HepG2 (cell line): ENCODE measurements at regions not wholly inside any gene's neighbourhood (a gene's known extent, or its start where the extent isn't known, plus 50 kb on each side); places are given as distances from the start of the nearest gene placed in this dataset.

ENCODE experiments used
- ATAC-seq: fragments of 200-7000 bp; cut with Tn5 transposase; 3 replicates; pipeline ENCODE4 v1.9.1; 2020; ENCODE audit warnings: mild to moderate bottlenecking, moderate library complexity
- BruUV-seq: library from RNA; stranded (reverse); fragments of 400-500 nt; replicated peaks from 2 replicates; lab custom pipeline; 2021; lab: Mats Ljungman, UMichigan
- CTCF ChIA-PET: fragments of 300-600 bp; formaldehyde crosslinking; extraction: SDS; loops from one replicate; lab custom pipeline; 2021; ENCODE audit warnings: low total read pairs, inconsistent platforms, low intra/inter-chr PET ratio; lab: Yijun Ruan, JAX
- POLR2A ChIA-PET: fragments of 350-600 bp; sonication (Branson Sonifier 250); formaldehyde crosslinking; loops from one replicate; lab custom pipeline; 2020; ENCODE audit warnings: antibody characterized with exemption, inconsistent platforms; lab: Yijun Ruan, JAX
- DNase-seq: peaks from one replicate; pipeline ENCODE4 v3.0.0-alpha.2; 2015; ENCODE audit warnings: low spot score
- FAIRE-seq: peaks from 3 replicates; lab custom pipeline; 2011; peaks lifted over from hg19 to GRCh38; lab: Jason Lieb, UNC
- H2AFZ ChIP-seq: one replicate; pipeline ENCODE4 v1.6.1; 2011; ENCODE audit warnings: low read length, inconsistent platforms
- H3K27ac ChIP-seq: fragments of 300-600 bp; 3 replicates; pipeline ENCODE4 v1.8.0; 2011; ENCODE audit warnings: mixed run types, mild to moderate bottlenecking, mixed read lengths, low read length, inconsistent platforms; ENCODE audit not compliant: insufficient read depth; ENCODE audit errors: extremely low read length
- H3K27me3 ChIP-seq, 2 experiments: fragments of 200-600 bp in 1 of 2; 2 replicates in 1 of 2; 3 replicates in 1 of 2; pipeline versions ENCODE4 v1.6.0 to v1.8.0; 2011; ENCODE audit warnings: low read length in 2 of 2, mild to moderate bottlenecking in 2 of 2, moderate library complexity in 2 of 2, inconsistent platforms in 1 of 2; ENCODE audit not compliant: insufficient read depth in 2 of 2, control insufficient read depth in 1 of 2
- H3K36me3 ChIP-seq, 2 experiments: fragments of 200-600 bp in 1 of 2; replicated peaks in 1 of 2; 2 replicates in 1 of 2; 3 replicates in 1 of 2; pipeline versions ENCODE4 v1.5.1 to v1.8.0; 2011; ENCODE audit warnings: low read length in 2 of 2, inconsistent platforms in 1 of 2; ENCODE audit not compliant: insufficient read depth in 2 of 2, control insufficient read depth in 1 of 2
- H3K4me1 ChIP-seq: 2 replicates; pipeline ENCODE4 v1.5.1; 2012; ENCODE audit warnings: low read length, inconsistent platforms; ENCODE audit not compliant: insufficient read depth
- H3K4me2 ChIP-seq: 2 replicates; pipeline ENCODE4 v1.6.0; 2011; ENCODE audit warnings: low read depth, low read length, inconsistent platforms
- H3K4me3 ChIP-seq, 3 experiments: fragments of 200-600 bp in 1 of 3; sonication (generic), shearing (Covaris generic) in 1 of 3; replicated peaks in 1 of 3; 2 replicates each; pipeline ENCODE4 v1.5.1; 2011 to 2016; ENCODE audit warnings: low read length in 3 of 3, inconsistent platforms in 2 of 3, low read depth in 2 of 3, mild to moderate bottlenecking in 2 of 3, control low read depth in 1 of 3, mixed read lengths in 1 of 3; ENCODE audit not compliant: insufficient read depth in 1 of 3
- H3K79me2 ChIP-seq: one replicate; pipeline ENCODE4 v1.6.1; 2011; ENCODE audit warnings: low read length, inconsistent platforms; ENCODE audit not compliant: insufficient read depth
- H3K9ac ChIP-seq: 2 replicates; pipeline ENCODE4 v1.6.0; 2011; ENCODE audit warnings: mild to moderate bottlenecking, low read depth, low read length, inconsistent platforms; ENCODE audit not compliant: insufficient read depth
- H3K9me3 ChIP-seq: 2 replicates; pipeline ENCODE4 v1.5.1; 2012; ENCODE audit warnings: mild to moderate bottlenecking, low read length
- H4K20me1 ChIP-seq: 2 replicates; pipeline ENCODE4 v1.6.0; 2011; ENCODE audit warnings: inconsistent platforms, mild to moderate bottlenecking, low read length, moderate library complexity; ENCODE audit not compliant: insufficient read depth
- FOSL2 ChIP-seq: sonication (generic); formaldehyde crosslinking; IDR thresholded peaks from 2 replicates; pipeline ENCODE4 v1.4.0; 2020; ENCODE audit warnings: missing genetic modification reagents
- HDAC1 ChIP-seq: sonication (generic); formaldehyde crosslinking; IDR thresholded peaks from 2 replicates; pipeline ENCODE4 v1.5.1; 2020; ENCODE audit warnings: mild to moderate bottlenecking, missing genetic modification reagents
- HOXA5 ChIP-seq: sonication (generic); formaldehyde crosslinking; IDR thresholded peaks from 2 replicates; pipeline ENCODE4 v1.4.0; 2020; ENCODE audit warnings: missing genetic modification reagents
- IRF2 ChIP-seq: IDR thresholded peaks from 2 replicates; pipeline ENCODE4 v1.6.1; 2018; ENCODE audit warnings: missing genetic modification reagents, missing compliant biosample characterization
- KLF16 ChIP-seq, 2 experiments: sonication (generic) in 1 of 2; formaldehyde crosslinking in 1 of 2; IDR thresholded peaks; 2 replicates each; pipeline versions ENCODE4 v1.6.1 to v1.8.0; 2016 to 2023; ENCODE audit warnings: missing genetic modification reagents in 2 of 2, missing compliant biosample characterization in 1 of 2
- RAD51 ChIP-seq: fragments of 450-650 bp; IDR thresholded peaks from 2 replicates; pipeline ENCODE4 v1.6.1; 2016; ENCODE audit warnings: borderline replicate concordance
- SSRP1 ChIP-seq: IDR thresholded peaks from 2 replicates; pipeline ENCODE4 v1.6.1; 2016; ENCODE audit warnings: control low read depth
- THAP11 ChIP-seq: IDR thresholded peaks from 2 replicates; pipeline ENCODE4 v1.6.1; 2016; ENCODE audit warnings: missing biosample characterization, missing genetic modification reagents
- ZNF367 ChIP-seq: sonication (generic); formaldehyde crosslinking; IDR thresholded peaks from 2 replicates; pipeline ENCODE4 v1.4.0; 2020; ENCODE audit warnings: missing genetic modification reagents, borderline replicate concordance
- ZNF879 ChIP-seq: sonication (generic); formaldehyde crosslinking; IDR thresholded peaks from 2 replicates; pipeline ENCODE4 v1.8.1; 2023; ENCODE audit warnings: missing genetic modification reagents
- WGBS: methylation state at CpG from one replicate; pipeline ENCODE4 v1.1.6; 2017; ENCODE audit warnings: low lambda C conversion rate; 5-methylcytosine and 5-hydroxymethylcytosine counted together
- in situ Hi-C: cut with HindIII; loops from 2 replicates; pipeline ENCODE4 v1.10.0; 2017; ENCODE audit warnings: low pct_unique_long_range_greater_than_20kb; ENCODE audit not compliant: extremely low pct_ligation_motif_present
- intact Hi-C: fragments of 100-400 bp; cut with micrococcal nuclease; formaldehyde crosslinking; loops from one replicate; pipeline ENCODE4 v1.10.0; 2022; ENCODE audit not compliant: unreplicated experiment
- TF ChIP-seq, protein P1 (sequence below): sonication (generic); formaldehyde crosslinking; IDR thresholded peaks from 2 replicates; pipeline ENCODE4 v1.5.1; 2020; ENCODE audit warnings: missing genetic modification reagents, mild to moderate bottlenecking, borderline replicate concordance
- TF ChIP-seq, protein P2 (sequence below): IDR thresholded peaks from 2 replicates; pipeline ENCODE4 v1.6.1; 2016; ENCODE audit warnings: control low read depth
- TF ChIP-seq, protein P3 (sequence below): sonication (generic); formaldehyde crosslinking; IDR thresholded peaks from 2 replicates; pipeline ENCODE4 v1.9.0; 2021; ENCODE audit warnings: missing genetic modification reagents, borderline replicate concordance
- TF ChIP-seq, protein P4 (sequence below): sonication (generic); formaldehyde crosslinking; IDR thresholded peaks from 2 replicates; pipeline ENCODE4 v1.5.0; 2020; ENCODE audit warnings: mild to moderate bottlenecking, missing genetic modification reagents
- TF ChIP-seq, protein P5 (sequence below): sonication (generic); formaldehyde crosslinking; IDR thresholded peaks from 2 replicates; pipeline ENCODE4 v1.4.0; 2020; ENCODE audit warnings: missing genetic modification reagents

DNA sequence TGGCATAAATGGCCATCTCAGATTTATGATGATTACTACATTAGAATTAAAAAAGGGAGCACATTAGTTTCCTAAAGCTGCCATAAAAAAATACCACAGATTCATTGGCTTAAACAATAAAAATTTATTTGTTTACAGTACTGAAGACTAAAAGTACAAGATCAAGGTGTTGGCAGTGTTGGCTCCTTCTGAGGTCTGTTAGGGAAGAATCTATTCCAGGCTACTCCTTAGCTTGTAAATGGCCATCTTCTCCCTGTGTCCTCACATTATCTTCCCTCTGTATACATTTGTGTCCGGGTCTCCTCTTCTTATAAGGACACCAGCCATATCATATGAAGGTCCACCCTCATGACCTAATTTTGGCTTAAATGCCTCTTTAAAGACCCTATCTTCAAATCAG is 341.0 kb downstream of the SLC7A11 start (continued):
- TF ChIP-seq, protein P1, sequence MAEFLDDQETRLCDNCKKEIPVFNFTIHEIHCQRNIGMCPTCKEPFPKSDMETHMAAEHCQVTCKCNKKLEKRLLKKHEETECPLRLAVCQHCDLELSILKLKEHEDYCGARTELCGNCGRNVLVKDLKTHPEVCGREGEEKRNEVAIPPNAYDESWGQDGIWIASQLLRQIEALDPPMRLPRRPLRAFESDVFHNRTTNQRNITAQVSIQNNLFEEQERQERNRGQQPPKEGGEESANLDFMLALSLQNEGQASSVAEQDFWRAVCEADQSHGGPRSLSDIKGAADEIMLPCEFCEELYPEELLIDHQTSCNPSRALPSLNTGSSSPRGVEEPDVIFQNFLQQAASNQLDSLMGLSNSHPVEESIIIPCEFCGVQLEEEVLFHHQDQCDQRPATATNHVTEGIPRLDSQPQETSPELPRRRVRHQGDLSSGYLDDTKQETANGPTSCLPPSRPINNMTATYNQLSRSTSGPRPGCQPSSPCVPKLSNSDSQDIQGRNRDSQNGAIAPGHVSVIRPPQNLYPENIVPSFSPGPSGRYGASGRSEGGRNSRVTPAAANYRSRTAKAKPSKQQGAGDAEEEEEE (CRISPR knock-in tag): no peak
- no peak for TF ChIP-seq THAP11
- TF ChIP-seq HOXA5 (CRISPR knock-in tag): no peak
- TF ChIP-seq, protein P2, sequence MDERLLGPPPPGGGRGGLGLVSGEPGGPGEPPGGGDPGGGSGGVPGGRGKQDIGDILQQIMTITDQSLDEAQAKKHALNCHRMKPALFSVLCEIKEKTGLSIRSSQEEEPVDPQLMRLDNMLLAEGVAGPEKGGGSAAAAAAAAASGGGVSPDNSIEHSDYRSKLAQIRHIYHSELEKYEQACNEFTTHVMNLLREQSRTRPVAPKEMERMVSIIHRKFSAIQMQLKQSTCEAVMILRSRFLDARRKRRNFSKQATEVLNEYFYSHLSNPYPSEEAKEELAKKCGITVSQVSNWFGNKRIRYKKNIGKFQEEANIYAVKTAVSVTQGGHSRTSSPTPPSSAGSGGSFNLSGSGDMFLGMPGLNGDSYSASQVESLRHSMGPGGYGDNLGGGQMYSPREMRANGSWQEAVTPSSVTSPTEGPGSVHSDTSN (CRISPR knock-in tag): no peak

DNA sequence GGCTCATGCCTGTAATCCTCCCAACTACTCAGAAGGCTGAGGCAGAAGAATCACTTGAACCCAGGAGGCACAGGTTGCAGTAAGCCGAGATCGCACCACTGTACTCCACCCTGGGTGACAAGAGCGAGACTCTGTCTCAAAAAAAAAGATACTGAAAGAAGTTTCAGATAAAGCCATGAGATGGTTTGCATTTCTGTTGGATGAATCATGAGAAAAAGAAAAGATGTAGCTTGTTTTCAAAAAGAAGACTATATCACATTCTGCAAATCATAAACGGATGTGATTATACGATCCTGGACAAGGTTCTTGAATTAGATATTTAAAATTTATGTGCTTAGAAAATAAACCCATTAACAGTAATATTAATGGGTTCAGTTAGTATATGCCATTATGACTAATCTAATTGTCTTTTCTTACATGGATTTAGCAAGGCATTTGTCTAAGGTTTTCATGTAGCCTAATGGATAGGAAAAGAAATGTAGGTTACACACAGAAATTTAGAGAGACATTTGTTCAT is 345.9 kb downstream of the SLC7A11 start:
- no TSS peak for BruUV-seq
- no peak for FAIRE-seq
- in situ Hi-C loops: no loop called here
- H3K9me3 ChIP-seq: no peaks in the 10 kb centered on the region
- H3K4me2 ChIP-seq: no peak overlapping the region
- CTCF ChIA-PET: no interaction called here
- DNase-seq: no peak
- H3K4me3 ChIP-seq: no peak overlapping the region
- no peak for TF ChIP-seq IRF2
- no peak for TF ChIP-seq FOSL2
- TF ChIP-seq HDAC1: no peak
- TF ChIP-seq, protein P3, sequence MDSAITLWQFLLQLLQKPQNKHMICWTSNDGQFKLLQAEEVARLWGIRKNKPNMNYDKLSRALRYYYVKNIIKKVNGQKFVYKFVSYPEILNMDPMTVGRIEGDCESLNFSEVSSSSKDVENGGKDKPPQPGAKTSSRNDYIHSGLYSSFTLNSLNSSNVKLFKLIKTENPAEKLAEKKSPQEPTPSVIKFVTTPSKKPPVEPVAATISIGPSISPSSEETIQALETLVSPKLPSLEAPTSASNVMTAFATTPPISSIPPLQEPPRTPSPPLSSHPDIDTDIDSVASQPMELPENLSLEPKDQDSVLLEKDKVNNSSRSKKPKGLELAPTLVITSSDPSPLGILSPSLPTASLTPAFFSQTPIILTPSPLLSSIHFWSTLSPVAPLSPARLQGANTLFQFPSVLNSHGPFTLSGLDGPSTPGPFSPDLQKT (CRISPR knock-in tag): no peak
- TF ChIP-seq, protein P4, sequence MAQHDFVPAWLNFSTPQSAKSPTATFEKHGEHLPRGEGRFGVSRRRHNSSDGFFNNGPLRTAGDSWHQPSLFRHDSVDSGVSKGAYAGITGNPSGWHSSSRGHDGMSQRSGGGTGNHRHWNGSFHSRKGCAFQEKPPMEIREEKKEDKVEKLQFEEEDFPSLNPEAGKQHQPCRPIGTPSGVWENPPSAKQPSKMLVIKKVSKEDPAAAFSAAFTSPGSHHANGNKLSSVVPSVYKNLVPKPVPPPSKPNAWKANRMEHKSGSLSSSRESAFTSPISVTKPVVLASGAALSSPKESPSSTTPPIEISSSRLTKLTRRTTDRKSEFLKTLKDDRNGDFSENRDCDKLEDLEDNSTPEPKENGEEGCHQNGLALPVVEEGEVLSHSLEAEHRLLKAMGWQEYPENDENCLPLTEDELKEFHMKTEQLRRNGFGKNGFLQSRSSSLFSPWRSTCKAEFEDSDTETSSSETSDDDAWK (CRISPR knock-in tag): no peak
- no peak for TF ChIP-seq ZNF367 (CRISPR knock-in tag)
- TF ChIP-seq, protein P5, sequence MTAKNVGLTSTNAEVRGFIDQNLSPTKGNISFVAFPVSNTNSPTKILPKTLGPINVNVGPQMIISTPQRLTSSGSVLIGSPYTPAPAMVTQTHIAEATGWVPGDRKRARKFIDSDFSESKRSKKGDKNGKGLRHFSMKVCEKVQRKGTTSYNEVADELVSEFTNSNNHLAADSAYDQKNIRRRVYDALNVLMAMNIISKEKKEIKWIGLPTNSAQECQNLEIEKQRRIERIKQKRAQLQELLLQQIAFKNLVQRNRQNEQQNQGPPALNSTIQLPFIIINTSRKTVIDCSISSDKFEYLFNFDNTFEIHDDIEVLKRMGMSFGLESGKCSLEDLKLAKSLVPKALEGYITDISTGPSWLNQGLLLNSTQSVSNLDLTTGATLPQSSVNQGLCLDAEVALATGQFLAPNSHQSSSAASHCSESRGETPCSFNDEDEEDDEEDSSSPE (CRISPR knock-in tag): no peak
- no peak for TF ChIP-seq ZNF879 (CRISPR knock-in tag)
- no peak for TF ChIP-seq RAD51
- TF ChIP-seq KLF16 (CRISPR knock-in tag; IDR thresholded peaks at IDR 0.05): no peak
- no peak for TF ChIP-seq SSRP1 (CRISPR knock-in tag)
- TF ChIP-seq, all 625 proteins: peak for 0
- WGBS: 40% methylated on average over 5 of the region's 5 CpGs
- Histone ChIP-seq H3K9ac (no peak overlapping the region), H3K79me2 (no peaks in the 10 kb centered on the region), H4K20me1 (no peaks in the 10 kb centered on the region), H3K27ac (no peak overlapping the region), H3K27me3 (no peaks in the 10 kb centered on the region; a peak in 1 of 5 replicates), H2AFZ (no peak overlapping the region), H3K36me3 (no peaks in the 10 kb centered on the region), H3K4me1 (no peaks in the 10 kb centered on the region)
- intact Hi-C loops: no loop called here
- ATAC-seq: no peak
- POLR2A ChIA-PET: no interaction called here
